GM19239 (cell line): ENCODE measurements at regions not wholly inside any gene's neighbourhood (a gene's known extent, or its start where the extent isn't known, plus 50 kb on each side); places are given as distances from the start of the nearest gene placed in this dataset.
"Not testable (repeated sequence)": the region's sequence is repeated elsewhere in the genome, so short reads cannot be mapped to it uniquely, and the experiment has no call there.

Source experiments
- DNase-seq: peaks from one replicate; pipeline ENCODE4 v3.0.0; 2011; ENCODE audit warnings: low spot score; ENCODE audit not compliant: insufficient read length
- FAIRE-seq: peaks from 2 replicates; lab custom pipeline; 2011; peaks lifted over from hg19 to GRCh38; lab: Jason Lieb, UNC

- no peak for DNase-seq
Measured at GRCh38 chr22:35177811-35178210, 79.5 kb upstream of the HMGXB4 start.

GRCh38 chr22:35178446-35178845 is 78.8 kb upstream of the HMGXB4 start:
- DNase-seq (no peak), FAIRE-seq (no peak)

More at GRCh38 chr22:35177811-35178210, 79.5 kb upstream of the HMGXB4 start:
- FAIRE-seq: no peak

- DNase-seq (no peak), FAIRE-seq (no peak)
Measured at GRCh38 chr22:35183917-35184316, 73.4 kb upstream of the HMGXB4 start.

- no peak for FAIRE-seq
- DNase-seq: no peak
Measured at GRCh38 chr22:35186492-35186891, 70.8 kb upstream of the HMGXB4 start.

- FAIRE-seq, DNase-seq: not testable (repeated sequence)
Measured at GRCh38 chr22:35188930-35189329, 68.4 kb upstream of the HMGXB4 start.

GRCh38 chr22:35189559-35189958 is 67.7 kb upstream of the HMGXB4 start:
- FAIRE-seq (no peak), DNase-seq (no peak)

GRCh38 chr22:35191412-35191811 is 65.9 kb upstream of the HMGXB4 start:
- DNase-seq (no peak), FAIRE-seq (no peak)

GRCh38 chr22:35192129-35192918 is 65.0 kb upstream of the HMGXB4 start:
- DNase-seq: no peak
- no peak for FAIRE-seq

- no peak for FAIRE-seq
- DNase-seq: no peak
Measured at GRCh38 chr22:35195226-35195625, 62.1 kb upstream of the HMGXB4 start.

- DNase-seq (no peak), FAIRE-seq (no peak)
Measured at GRCh38 chr22:35195821-35196220, 61.5 kb upstream of the HMGXB4 start.

GRCh38 chr22:35197071-35197470 is 60.2 kb upstream of the HMGXB4 start:
- FAIRE-seq (no peak), DNase-seq (no peak)

- FAIRE-seq (no peak), DNase-seq (no peak)
Measured at GRCh38 chr22:35197886-35198285, 59.4 kb upstream of the HMGXB4 start.

GRCh38 chr22:35198738-35199137 is 58.6 kb upstream of the HMGXB4 start:
- FAIRE-seq (no peak), DNase-seq (no peak)

- no peak for DNase-seq
- no peak for FAIRE-seq
Measured at GRCh38 chr22:35202376-35202775, 54.9 kb upstream of the HMGXB4 start.

- no peak for DNase-seq
- no peak for FAIRE-seq
Measured at GRCh38 chr22:35203583-35203982, 53.7 kb upstream of the HMGXB4 start.

- DNase-seq (no peak), FAIRE-seq (no peak)
Measured at GRCh38 chr22:35204807-35205775, 52.2 kb upstream of the HMGXB4 start.

- no peak for FAIRE-seq
Measured at GRCh38 chr22:35205961-35206360, 51.3 kb upstream of the HMGXB4 start.

GRCh38 chr22:35206889-35207288 is 50.4 kb upstream of the HMGXB4 start:
- DNase-seq (no peak), FAIRE-seq (no peak)

More at GRCh38 chr22:35205961-35206360, 51.3 kb upstream of the HMGXB4 start:
- no peak for DNase-seq
